Thymus (tissue), 11 donors: ENCODE measurements at regions not wholly inside any gene's neighbourhood (a gene's known extent, or its start where the extent isn't known, plus 50 kb on each side); places are given as distances from the start of the nearest gene placed in this dataset.

ENCODE experiments used
- DNase-seq, 9 donors: peaks; one replicate each; pipeline ENCODE4 v3.0.0-alpha.2; 2013; ENCODE audit warnings: low spot score in 9 of 9, low read depth in 6 of 9, missing footprints in 1 of 9
- H3K27ac ChIP-seq, 2 donors: one replicate each; pipeline ENCODE4 v1.5.1; 2013; ENCODE audit warnings: control low read depth in 1 of 2, low read depth in 1 of 2, low read length in 1 of 2, mild to moderate bottlenecking in 1 of 2, moderate library complexity in 1 of 2
- H3K27me3 ChIP-seq, 2 donors: one replicate each; pipeline ENCODE4 v1.5.1; 2013; ENCODE audit warnings: low read length in 1 of 2; ENCODE audit not compliant: control insufficient read depth in 2 of 2, insufficient read depth in 1 of 2
- H3K36me3 ChIP-seq, 2 donors: one replicate each; pipeline ENCODE4 v1.5.1; 2013; ENCODE audit warnings: low read length in 1 of 2, mild to moderate bottlenecking in 1 of 2, moderate library complexity in 1 of 2; ENCODE audit not compliant: control insufficient read depth in 2 of 2, insufficient read depth in 2 of 2
- H3K4me1 ChIP-seq, 2 donors: one replicate each; pipeline ENCODE4 v1.5.1; 2013; ENCODE audit warnings: low read length in 2 of 2; ENCODE audit not compliant: control insufficient read depth in 2 of 2, insufficient read depth in 2 of 2
- H3K4me3 ChIP-seq, 2 donors: one replicate each; pipeline ENCODE4 v1.5.1; 2013; ENCODE audit warnings: low read length in 2 of 2, control low read depth in 1 of 2, mild to moderate bottlenecking in 1 of 2
- H3K9me3 ChIP-seq, 2 donors: one replicate each; pipeline ENCODE4 v1.5.1; 2013; ENCODE audit warnings: low read length in 1 of 2, mild to moderate bottlenecking in 1 of 2; ENCODE audit not compliant: control insufficient read depth in 2 of 2, insufficient read depth in 1 of 2
- WGBS: extraction: QIAGEN DNeasy Blood & Tissue Kit; methylation state at CpG from one replicate; pipeline ENCODE4 v1.1.7; 2013; 5-methylcytosine and 5-hydroxymethylcytosine counted together
- donor health status: healthy.

DNA sequence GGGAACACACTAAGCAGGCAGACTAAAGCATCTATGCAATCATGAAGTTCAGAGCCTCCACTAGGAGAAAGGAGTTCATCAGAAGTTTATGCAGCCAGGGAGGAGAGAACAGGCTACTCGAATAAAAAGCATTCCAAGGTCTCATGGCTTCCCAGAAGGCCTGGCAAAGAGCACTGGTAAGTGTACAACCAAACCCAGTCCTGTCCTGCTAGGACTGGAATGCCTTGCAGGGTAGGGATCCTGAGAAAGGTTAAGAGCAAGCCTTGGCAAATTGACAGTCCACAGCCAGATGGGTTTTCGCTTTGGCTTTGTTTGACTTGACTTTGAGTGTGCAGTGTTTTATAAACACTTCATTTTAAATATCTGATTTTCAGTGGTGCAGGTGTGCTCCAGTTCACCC lies 133.6 kb upstream of the ATP1B1 start:
- H3K9me3 ChIP-seq, result no peaks in the 10 kb centered on the region
- H3K4me3 ChIP-seq, result no peak overlapping the region
- no peak overlapping the region for H3K27ac ChIP-seq
- H3K27me3 ChIP-seq, result no peaks in the 10 kb centered on the region
- H3K36me3 ChIP-seq, result no peaks in the 10 kb centered on the region
- WGBS, result 89% methylated on average over 2 of the region's 2 CpGs
- H3K4me1 ChIP-seq, result peaks cover 0 to 2% of the 10 kb centered on the region in 2 donors
- no peak for DNase-seq

DNA sequence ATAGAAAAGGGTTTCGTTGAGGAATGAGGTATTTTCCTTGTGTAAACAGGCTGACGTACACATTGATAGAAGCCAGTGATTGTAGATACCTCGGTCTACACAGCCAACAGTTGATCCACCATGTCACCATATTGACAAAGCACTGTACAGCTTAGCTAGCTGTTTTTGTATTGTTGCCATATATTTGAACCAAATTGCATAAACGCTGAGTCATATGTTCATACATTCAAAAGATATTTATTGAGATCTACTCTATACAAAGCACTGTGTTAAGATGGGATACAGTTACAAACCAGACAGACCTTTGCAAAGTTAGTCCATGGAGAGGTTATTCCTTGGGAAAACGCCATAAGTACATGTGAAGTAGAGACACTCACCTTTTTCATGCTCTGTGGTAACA lies 132.4 kb upstream of the ATP1B1 start:
- Histone ChIP-seq H3K27ac (no peak overlapping the region), H3K4me1 (peaks cover 0 to 2% of the 10 kb centered on the region in 2 donors), H3K27me3 (no peaks in the 10 kb centered on the region), H3K36me3 (no peaks in the 10 kb centered on the region), H3K9me3 (no peaks in the 10 kb centered on the region), H3K4me3 (no peak overlapping the region)
- DNase-seq, result no peak
- 96% methylated on average over 5 of the region's 5 CpGs for WGBS

DNA sequence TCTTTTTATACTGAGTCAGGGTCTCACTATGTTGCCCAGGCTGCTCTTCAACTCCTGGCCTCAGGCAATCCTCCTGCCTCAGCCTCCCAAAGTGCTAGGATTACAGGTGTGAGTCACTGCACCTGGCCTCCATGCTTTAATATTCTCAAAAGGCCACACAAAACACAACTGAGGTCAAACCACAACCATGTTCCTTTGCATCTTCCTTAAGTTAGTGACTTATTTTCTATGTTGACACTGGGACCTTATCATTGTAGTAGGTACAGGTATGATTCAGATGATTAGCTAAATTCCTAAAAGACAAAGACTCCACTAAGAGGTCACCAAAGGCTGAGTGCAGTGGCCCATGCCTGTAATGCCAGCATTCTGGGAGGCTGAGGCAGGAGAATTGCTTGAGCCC lies 131.9 kb upstream of the ATP1B1 start:
- H3K9me3 ChIP-seq, result no peaks in the 10 kb centered on the region
- no peak overlapping the region for H3K27ac ChIP-seq
- H3K36me3 ChIP-seq, result no peaks in the 10 kb centered on the region
- H3K27me3 ChIP-seq, result no peaks in the 10 kb centered on the region
- H3K4me1 ChIP-seq, result peaks cover 0 to 2% of the 10 kb centered on the region in 2 donors
- DNase-seq, result no peak
- H3K4me3 ChIP-seq, result no peak overlapping the region

DNA sequence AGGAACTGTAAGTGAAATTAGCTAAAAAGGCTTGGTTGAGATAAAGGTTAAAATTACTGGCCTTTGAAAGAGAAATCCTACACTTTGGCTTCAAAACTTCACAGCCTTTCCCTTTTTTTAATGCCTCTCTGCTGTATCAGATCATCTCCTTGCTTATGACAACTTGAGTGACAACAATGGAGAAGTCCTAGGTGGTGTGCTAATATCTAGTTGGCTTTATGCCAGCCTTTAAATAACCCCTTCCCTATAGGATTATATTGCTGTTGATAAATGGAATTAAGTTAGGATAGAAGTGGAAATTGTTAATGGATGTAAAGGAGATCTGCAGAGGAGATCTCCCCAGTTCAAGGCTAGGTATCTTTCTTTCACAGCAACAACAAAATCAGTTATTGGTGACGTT lies 130.2 kb upstream of the ATP1B1 start:
- Histone ChIP-seq H3K36me3 (no peaks in the 10 kb centered on the region), H3K27ac (no peak overlapping the region), H3K4me3 (no peak overlapping the region), H3K27me3 (no peaks in the 10 kb centered on the region), H3K9me3 (no peaks in the 10 kb centered on the region), H3K4me1 (no peaks in the 10 kb centered on the region)
- WGBS, result 98% methylated on average over 1 of the region's 1 CpG
- no peak for DNase-seq

DNA sequence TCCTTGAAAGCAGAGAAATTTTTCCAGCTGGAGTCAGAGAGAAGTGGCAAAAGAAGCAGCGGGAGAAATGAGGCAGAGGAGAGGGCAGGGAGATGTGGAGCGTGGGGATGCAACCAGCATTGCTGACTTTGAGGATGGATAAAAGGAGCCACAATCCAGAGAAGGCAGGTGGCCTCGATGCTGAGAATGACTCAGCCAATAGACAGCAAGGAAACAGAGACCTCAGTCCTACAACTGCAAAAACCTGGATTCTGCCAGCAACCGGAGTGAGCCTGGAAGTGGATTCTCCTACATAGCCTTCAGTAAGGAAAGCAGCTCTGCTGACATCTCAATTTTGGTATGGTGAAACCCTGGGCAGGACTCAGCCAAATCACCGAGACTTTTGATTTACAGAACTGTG lies 128.9 kb upstream of the ATP1B1 start:
- Histone ChIP-seq H3K4me3 (no peak overlapping the region), H3K27ac (no peak overlapping the region), H3K9me3 (no peaks in the 10 kb centered on the region), H3K4me1 (no peaks in the 10 kb centered on the region), H3K36me3 (no peaks in the 10 kb centered on the region), H3K27me3 (no peaks in the 10 kb centered on the region)
- no peak for DNase-seq
- WGBS, result 88% methylated on average over 5 of the region's 5 CpGs

DNA sequence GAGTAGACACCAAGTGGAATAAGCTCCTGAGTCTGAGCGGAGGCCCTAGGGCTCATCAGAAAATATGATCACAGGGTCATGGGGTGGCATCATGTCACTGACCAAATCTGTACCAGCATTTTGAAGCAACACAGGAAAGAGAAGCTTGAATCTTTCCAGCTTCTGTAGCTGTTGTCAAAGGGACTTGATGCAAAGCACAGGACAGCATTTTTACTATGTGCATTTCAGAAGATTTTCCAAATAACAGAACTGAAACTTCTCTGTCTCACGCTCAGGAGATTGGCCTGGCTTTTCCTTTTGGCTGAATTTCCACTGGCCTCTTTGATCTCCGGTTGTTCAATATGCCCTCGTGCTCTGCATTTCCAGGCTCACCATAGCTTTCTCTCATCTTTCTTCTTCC lies 127.2 kb upstream of the ATP1B1 start:
- Histone ChIP-seq H3K4me1 (no peaks in the 10 kb centered on the region), H3K4me3 (no peak overlapping the region), H3K27ac (no peak overlapping the region), H3K27me3 (no peaks in the 10 kb centered on the region), H3K36me3 (no peaks in the 10 kb centered on the region), H3K9me3 (no peaks in the 10 kb centered on the region)
- DNase-seq, result no peak
- 96% methylated on average over 4 of the region's 4 CpGs for WGBS

DNA sequence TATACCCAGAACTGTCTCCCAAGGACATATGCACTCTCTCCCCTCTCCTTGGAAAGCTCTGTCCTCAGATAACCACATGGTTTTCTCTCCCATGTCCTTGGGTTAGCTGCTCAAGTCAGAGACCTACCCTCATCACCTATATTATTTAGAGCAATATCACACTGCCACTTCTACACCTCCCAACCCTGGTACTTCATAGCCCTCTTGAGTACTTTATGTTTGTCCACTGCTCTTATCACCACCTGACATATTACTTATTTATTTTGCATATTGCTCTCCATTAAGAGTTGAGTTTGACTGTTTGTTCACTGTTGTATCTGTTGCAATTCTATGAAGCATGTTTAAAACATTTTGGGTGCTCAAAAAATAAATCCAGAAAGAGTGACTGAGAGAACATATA lies 126.3 kb upstream of the ATP1B1 start:
- Histone ChIP-seq H3K27me3 (no peaks in the 10 kb centered on the region), H3K36me3 (no peaks in the 10 kb centered on the region), H3K4me3 (no peak overlapping the region), H3K27ac (no peak overlapping the region), H3K4me1 (no peaks in the 10 kb centered on the region), H3K9me3 (no peaks in the 10 kb centered on the region)
- DNase-seq, result no peak

DNA sequence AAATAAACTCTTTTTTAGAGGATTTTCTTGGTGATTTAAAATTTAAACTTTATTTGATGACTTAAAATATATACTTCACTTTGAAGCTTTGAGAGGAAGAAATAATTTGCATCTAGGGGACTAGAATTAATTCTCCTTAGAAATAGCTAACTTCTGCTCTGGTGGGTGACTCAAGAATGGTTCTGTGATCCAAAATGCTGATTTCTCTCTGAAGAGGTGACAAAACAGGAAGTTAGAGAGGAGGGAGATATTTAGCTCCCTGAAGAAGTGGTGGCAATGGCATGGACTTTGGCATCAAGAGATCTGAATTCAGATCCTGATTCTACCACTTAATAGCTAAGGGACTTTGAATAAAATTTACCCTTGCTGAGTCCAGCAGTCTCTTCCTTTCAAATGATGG lies 125.8 kb upstream of the ATP1B1 start:
- Histone ChIP-seq H3K27ac (no peak overlapping the region), H3K9me3 (no peaks in the 10 kb centered on the region)

DNA sequence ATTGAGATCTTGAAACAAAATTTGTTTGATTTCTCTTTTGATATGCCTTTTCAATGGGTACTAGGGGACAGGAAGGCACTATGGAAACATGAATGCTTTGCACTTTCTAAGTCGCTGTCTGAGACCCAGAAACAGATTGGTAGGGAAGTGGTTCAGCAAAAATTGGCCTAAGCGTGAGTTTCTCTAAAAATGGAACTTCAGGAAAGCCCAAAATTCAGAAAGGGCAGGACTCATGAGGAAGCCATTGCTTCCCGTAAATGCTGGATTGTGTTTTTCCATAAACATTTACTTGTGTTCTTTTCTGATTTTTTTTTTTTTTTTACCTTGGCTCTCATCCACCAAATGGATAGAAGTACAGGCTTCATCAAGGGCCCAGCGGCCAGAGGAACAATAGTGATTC lies 123.7 kb upstream of the ATP1B1 start:
- Histone ChIP-seq H3K4me3 (no peak overlapping the region), H3K27me3 (no peaks in the 10 kb centered on the region), H3K4me1 (no peaks in the 10 kb centered on the region), H3K9me3 (no peaks in the 10 kb centered on the region), H3K36me3 (no peaks in the 10 kb centered on the region), H3K27ac (no peak overlapping the region)
- WGBS, result 93% methylated on average over 4 of the region's 4 CpGs
- DNase-seq, result no peak

More for the DNA sequence above, 125.8 kb upstream of the ATP1B1 start:
- Histone ChIP-seq H3K27me3 (no peaks in the 10 kb centered on the region), H3K36me3 (no peaks in the 10 kb centered on the region), H3K4me3 (no peak overlapping the region), H3K4me1 (no peaks in the 10 kb centered on the region)
- no peak for DNase-seq

DNA sequence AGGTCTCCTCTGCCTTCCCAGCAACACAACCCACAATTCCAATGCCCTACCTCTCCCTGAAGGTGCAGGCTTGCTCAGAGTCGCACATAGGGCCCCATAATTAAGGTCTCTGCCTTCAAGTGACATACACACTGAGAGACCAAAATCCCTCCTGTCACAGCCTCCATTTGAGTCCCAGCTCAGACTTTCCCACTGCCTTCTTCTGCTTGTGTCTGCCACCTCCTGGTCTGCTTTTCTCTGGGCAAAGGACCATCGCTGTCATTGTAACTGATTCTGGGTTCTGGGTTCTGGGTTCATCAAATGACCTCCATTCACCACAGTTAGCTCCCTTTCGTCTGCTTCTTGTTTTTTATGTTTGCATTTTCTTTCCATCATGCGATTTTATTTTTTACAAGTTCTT lies 119.2 kb upstream of the ATP1B1 start:
- WGBS, result 95% methylated on average over 4 of the region's 4 CpGs

More for the DNA sequence above, 119.2 kb upstream of the ATP1B1 start:
- no peaks in the 10 kb centered on the region for H3K36me3 ChIP-seq
- no peak overlapping the region for H3K4me3 ChIP-seq
- H3K27ac ChIP-seq, result no peak overlapping the region
- H3K9me3 ChIP-seq, result no peaks in the 10 kb centered on the region
- DNase-seq, result no peak
- H3K27me3 ChIP-seq, result no peaks in the 10 kb centered on the region
- H3K4me1 ChIP-seq, result peaks cover 0 to 3% of the 10 kb centered on the region in 2 donors
